ENCODE measurements at regions not wholly inside any gene's neighbourhood (a gene's known extent, or its start where the extent isn't known, plus 50 kb on each side); places are given as distances from the start of the nearest gene placed in this dataset.

DNA sequence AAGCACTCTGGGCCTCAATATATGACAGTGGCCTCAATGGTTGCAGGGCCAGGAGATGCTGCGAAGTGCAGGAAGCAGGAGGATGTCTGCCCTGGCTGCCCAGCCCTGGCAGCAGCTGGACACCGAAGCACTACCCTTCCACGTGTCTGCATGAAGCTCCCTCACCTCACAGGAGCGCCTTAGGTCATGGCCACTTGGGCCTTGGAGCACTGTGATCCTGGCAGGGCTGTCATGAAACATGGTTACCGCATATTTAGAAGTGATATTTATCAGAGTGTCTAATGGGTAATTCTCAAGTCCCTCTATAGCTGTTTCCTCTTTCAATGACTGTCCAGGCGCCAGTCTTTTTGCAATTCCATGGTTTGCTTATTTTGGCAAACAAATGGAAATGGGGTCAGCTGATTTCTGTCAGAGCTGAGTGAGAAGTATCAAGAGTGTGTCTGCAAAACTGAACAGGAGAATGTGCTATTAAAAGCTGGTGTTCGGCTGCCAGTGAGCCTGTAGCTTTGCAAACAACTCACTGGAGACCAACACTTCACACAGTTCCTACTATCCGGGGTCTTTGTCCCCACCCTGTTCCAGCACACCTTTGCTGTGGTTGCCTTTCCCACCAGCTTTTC lies 285.9 kb downstream of the KIF4B start:
- no peak for TF ChIP-seq EZH2phosphoT487 (conservative IDR thresholded peaks at IDR 0.05; ENCODE audit: low read length)
- TF ChIP-seq, protein P1, sequence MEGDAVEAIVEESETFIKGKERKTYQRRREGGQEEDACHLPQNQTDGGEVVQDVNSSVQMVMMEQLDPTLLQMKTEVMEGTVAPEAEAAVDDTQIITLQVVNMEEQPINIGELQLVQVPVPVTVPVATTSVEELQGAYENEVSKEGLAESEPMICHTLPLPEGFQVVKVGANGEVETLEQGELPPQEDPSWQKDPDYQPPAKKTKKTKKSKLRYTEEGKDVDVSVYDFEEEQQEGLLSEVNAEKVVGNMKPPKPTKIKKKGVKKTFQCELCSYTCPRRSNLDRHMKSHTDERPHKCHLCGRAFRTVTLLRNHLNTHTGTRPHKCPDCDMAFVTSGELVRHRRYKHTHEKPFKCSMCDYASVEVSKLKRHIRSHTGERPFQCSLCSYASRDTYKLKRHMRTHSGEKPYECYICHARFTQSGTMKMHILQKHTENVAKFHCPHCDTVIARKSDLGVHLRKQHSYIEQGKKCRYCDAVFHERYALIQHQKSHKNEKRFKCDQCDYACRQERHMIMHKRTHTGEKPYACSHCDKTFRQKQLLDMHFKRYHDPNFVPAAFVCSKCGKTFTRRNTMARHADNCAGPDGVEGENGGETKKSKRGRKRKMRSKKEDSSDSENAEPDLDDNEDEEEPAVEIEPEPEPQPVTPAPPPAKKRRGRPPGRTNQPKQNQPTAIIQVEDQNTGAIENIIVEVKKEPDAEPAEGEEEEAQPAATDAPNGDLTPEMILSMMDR (IDR thresholded peaks at IDR 0.05; ENCODE audit: insufficient read depth, low read length, poor library complexity, severe bottlenecking), result no peak
